HG03558 (cell line): ENCODE measurements at regions not wholly inside any gene's neighbourhood (a gene's known extent, or its start where the extent isn't known, plus 50 kb on each side); places are given as distances from the start of the nearest gene placed in this dataset.
"Not testable (repeated sequence)": the region's sequence is repeated elsewhere in the genome, so short reads cannot be mapped to it uniquely, and the experiment has no call there.

Experiments
- ATAC-seq: cut with Tn5 transposase; IDR thresholded peaks from one replicate; pipeline ENCODE4 v1.9.1; 2021; ENCODE audit warnings: moderate number of reproducible peaks; ENCODE audit not compliant: unreplicated experiment; ENCODE audit errors: extremely low read depth

DNA sequence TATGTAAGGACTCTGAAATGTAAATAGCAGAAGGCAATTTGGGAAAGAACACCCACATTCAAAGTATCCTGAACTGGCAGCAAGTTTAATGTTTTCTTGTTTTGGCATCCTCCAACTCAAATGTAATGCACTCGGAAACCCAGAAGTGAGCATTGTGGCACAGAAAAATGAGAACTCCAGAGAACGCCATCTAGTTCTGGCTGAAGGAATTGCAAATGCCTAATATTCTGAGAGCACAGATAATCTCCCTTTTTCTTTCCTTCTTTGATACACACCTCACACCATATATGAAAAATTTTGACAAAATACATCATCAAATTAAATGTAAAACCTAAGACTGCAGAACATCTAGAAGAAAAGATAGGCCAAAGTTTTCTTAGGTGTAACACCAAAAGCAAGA lies 52.1 kb downstream of the PWWP3B start:
- no peak for ATAC-seq

- no peak for ATAC-seq
These were observed 75.3 kb downstream of the PWWP3B start for GRCh38 chrX:106243376-106243775.

DNA sequence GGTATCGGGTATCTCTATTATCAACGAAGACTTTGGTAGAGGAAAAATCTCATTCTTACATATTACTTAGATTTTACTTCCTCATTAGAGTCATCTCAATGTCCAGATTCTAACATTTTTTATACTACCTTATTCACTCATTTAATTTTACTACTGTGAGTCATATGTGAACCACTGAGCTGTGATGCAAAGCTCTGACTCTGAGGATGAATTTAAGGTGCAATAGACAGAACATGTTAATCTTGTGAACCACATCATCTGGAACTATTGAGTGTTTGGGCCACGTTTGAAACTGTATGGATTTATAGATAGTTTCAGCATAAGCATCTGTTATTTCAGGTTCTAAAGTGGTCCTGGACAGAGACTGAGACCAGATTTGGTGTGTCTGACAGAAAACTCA lies 78.4 kb downstream of the PWWP3B start:
- no peak for ATAC-seq

DNA sequence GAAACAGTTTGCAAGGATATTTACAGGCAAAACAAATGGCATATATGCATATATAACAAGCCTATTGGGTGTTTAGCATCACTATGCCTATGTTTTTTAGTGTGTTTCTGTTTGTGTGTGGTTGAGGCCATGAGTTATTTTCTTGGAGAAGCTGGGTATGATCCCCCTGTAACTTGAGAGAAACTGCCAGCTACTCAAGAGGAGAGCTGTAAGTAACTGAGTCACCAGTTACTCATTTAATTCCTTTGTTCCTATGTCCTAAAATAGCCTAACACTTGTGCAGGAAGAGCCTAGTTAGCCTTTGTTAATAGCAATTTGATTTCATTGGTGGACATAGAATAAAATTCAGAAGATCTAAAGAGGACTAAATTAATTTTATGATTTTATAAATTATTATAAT lies 79.1 kb downstream of the PWWP3B start:
- no peak for ATAC-seq

GRCh38 chrX:106249706-106250379 lies 81.7 kb downstream of the PWWP3B start:
- no peak for ATAC-seq

- no peak for ATAC-seq
These were observed 95.7 kb downstream of the PWWP3B start for GRCh38 chrX:106263817-106264216.

- ATAC-seq = not testable (repeated sequence)
These were observed 106.0 kb downstream of the PWWP3B start for GRCh38 chrX:106273947-106274587.

- ATAC-seq = not testable (repeated sequence)
These were observed 107.1 kb downstream of the PWWP3B start for GRCh38 chrX:106275172-106275571.

- no peak for ATAC-seq
These were observed 110.8 kb downstream of the PWWP3B start for GRCh38 chrX:106278951-106279350.

GRCh38 chrX:106281383-106281782 lies 113.3 kb downstream of the PWWP3B start:
- ATAC-seq = no peak

GRCh38 chrX:106283841-106284240 lies 115.7 kb downstream of the PWWP3B start:
- ATAC-seq = no peak

DNA sequence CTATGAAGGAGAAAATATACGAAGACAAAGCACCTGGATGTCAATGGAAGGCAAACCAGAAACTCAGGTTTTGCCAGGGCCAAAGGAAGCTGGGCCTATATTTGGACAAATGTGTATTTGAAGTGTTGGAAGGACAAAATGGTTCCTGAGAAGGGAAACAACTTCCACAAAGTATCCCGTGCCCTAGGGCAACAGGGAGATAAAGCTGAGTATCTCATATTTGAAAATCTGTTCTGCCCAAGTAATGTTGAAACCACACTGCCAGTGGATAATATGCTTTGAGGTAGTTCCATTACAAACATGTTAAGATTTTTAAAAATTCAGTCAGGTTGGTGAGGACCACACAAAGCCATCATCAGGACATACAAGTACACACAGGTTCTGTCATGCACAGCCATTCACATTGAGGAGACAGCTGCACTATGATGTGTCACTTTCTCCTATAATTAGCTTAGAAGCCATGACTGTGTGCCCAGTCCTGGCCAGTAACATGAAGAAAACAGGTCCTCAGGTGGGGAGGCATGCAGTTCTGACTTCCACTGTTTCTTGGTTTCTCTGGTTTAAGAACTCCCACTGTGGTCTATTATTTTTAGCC lies 116.4 kb downstream of the PWWP3B start:
- ATAC-seq = no peak

DNA sequence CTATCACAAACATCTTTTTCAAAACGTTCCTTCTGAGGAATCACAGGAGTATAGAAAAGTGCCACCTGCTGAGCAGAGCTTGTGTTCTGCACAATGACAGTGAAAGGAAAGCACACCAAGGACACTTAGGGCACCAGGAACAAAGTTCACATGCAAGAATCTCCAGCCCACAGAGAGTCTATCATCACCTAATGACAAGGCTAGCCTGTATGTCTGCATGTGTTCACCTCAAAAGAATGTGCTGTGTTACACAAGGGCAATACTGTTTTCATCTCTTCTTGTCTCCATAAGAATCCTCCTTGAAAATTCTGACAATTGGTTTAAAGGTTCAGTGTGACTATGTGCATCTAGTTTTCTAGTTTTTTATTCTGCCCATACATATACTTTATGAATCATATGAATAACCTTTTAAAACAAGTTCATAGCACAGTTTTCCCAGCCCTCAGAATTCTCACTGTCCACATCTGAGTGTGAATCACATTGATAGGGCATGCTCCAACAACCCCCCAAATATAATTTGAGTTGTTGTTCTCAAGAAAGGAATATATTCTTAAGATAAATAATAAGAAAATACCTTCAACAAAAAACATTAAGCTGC lies 118.0 kb downstream of the PWWP3B start:
- no peak for ATAC-seq

- not testable (repeated sequence) for ATAC-seq
These were observed 122.7 kb downstream of the PWWP3B start for GRCh38 chrX:106290778-106291177.

- ATAC-seq = not testable (repeated sequence)
These were observed 123.8 kb downstream of the PWWP3B start for GRCh38 chrX:106291779-106292390.

DNA sequence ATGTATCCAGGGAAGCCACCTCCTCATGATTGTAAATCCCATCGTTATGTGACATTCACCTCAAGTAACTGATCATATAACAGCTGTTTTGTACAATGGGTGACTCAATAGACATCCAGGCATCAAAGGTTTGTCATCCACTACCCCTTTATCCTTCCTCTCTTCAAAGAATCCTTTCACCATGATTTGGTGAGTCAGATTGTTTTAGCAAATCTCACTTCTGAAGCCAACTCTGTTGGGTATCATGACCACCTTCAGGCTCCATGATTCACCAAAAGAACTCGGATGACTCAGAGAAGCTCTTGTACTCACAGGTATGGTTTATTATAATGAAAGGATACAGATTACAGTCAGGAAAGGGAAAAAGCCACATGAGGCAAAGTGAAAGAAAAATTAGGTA lies 132.1 kb downstream of the PWWP3B start:
- ATAC-seq = no peak

- ATAC-seq = no peak
These were observed 132.6 kb downstream of the PWWP3B start for GRCh38 chrX:106300656-106301055.

GRCh38 chrX:106302304-106302703 lies 134.2 kb downstream of the PWWP3B start:
- ATAC-seq = no peak

DNA sequence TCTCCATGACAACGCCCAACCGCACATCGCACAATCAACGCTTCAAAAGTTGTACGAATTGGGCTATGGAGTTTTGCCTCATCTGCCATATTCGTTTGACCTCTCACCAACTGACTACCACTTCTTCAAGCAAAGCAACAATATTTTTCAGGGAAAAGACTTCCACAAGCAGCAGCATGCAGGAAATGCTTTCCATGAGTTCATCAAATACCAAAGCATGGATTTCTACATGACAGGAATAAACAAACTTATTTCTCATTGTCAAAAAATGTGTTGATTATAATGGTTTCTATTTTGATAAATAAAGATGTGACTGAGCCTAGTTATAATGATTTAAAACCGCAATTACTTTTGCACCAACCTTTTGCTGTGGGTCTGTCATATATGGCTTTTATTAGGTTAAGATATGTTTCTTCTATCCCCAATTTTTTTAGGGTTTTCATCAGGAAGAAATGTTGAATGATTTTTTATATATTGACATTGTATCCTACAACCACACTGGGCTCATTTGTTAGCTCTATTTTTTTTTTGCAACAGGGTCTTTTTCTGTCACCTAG lies 138.4 kb downstream of the PWWP3B start:
- ATAC-seq = no peak

DNA sequence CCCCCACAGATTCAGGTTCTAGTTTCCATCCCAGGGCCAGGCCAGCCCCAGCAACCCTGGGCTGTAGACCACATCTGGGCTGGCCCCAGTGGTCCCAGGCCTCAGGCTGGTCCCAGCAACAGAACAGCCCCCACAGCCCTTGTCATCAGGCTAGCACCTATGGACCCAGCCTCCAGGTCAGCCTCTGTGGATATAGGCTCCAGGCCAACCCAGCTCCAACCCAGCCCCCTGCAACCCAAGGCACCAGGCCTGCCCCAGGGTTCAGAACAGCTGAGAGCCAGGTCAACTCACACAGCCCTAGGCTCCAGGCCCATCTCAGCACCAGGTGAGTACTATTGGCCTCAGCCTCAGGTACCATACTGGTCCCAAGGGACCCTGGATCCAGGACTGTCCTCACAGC lies 155.3 kb downstream of the PWWP3B start:
- no peak for ATAC-seq

DNA sequence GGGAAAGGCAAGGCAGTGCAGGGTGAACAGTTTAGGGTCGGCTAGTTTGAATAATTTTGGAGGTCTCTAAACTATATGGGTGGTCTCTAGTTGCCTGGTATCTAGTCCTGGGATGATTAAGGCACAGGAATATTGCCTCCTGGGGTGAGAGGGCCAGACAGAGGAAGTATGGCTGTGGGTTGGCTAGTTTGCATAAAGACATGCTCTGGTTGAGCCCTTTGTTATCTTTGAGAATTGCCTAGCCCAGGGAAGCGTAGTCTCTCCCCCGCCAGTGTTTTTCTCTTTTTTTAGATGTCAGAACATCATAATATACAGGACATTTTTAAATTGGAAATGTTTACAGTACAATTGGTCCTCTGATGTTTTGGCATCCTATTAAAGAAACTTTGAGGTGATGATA lies 163.5 kb downstream of the PWWP3B start:
- no peak for ATAC-seq
